ENCODE measurements at regions not wholly inside any gene's neighbourhood (a gene's known extent, or its start where the extent isn't known, plus 50 kb on each side); places are given as distances from the start of the nearest gene placed in this dataset.
"Not testable (repeated sequence)": the region's sequence is repeated elsewhere in the genome, so short reads cannot be mapped to it uniquely, and the experiment has no call there.

DNA sequence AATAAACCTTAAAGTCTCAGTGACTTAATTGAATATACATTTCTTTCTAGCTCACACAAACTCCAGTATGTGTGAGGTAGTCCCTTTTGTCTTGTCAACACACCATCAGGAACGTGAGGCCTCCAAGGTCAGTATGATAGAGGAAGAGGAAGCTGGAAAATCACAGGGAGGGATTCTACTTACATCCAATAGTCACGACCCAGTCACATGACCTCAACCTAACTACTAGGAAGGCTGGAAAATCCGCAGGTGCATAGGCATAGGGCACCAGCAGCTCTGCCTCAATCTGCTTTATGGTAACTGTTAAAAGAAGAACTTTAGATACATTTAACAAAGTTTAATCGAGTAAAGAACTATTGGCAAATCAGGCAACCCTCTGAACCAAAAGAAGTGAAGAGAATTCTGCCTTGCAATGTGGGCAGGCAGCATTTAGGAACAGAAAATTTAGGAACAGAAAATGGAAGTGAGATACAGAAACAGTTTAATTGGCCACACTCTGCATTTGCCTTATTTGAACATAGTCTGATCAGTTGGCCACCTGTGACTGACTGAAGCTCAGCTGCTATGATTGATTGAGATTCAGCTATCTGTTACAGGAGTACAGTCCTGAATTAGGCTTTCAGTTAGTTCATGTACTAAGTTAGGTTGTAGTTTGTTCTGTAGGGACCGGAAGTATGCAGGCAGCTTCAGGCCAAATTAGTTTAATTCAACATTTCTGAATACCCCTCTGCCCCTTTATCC lies 165.0 kb upstream of the PARD3B start:
- DNase-seq: no peak

DNA sequence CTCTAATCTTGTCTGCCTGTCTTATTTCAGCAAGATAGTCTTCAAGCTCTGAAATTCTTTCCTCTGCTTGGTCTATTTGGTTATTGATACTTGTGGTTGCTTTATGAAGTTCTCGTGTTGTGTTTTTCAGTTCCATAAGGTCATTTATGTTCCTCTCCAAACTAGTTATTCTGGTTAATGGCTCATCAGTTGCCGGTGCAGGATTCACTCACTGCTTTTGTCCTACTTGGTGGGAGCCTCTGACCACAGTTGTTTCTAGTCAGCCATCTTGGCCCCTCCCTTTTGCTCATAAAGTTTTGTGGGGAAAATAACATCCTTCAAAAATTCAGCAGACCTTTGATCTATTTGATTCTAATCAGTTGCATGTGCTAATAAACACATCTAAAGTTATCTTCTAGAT lies 158.6 kb upstream of the PARD3B start:
- no peak for DNase-seq

- DNase-seq: no peak
Measured at GRCh38 chr2:204389120-204389519, 156.2 kb upstream of the PARD3B start.

DNA sequence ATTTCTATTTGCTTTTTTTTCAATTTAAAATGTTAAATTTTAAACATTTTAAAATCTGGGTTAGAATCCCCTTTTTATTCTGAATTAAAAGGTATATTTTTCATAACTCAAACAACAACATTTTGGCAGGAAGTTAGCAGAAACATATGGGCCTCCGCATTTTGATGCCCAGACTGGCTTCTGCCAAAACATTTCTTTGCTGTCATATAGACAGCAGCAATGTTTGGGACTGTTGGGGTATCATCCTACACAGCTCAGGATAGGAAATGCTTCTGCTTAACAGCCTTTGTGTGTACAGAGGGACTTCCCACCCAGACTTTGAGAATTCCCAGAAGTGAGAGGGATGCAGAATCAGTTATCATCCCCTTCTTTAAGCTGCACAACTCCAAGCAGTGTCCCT lies 155.4 kb upstream of the PARD3B start:
- no peak for DNase-seq

- no peak for DNase-seq
Measured at GRCh38 chr2:204395539-204395938, 149.7 kb upstream of the PARD3B start.

GRCh38 chr2:204401114-204401513 lies 144.2 kb upstream of the PARD3B start:
- no peak for DNase-seq

GRCh38 chr2:204407204-204408014 lies 137.9 kb upstream of the PARD3B start:
- no peak for DNase-seq

DNA sequence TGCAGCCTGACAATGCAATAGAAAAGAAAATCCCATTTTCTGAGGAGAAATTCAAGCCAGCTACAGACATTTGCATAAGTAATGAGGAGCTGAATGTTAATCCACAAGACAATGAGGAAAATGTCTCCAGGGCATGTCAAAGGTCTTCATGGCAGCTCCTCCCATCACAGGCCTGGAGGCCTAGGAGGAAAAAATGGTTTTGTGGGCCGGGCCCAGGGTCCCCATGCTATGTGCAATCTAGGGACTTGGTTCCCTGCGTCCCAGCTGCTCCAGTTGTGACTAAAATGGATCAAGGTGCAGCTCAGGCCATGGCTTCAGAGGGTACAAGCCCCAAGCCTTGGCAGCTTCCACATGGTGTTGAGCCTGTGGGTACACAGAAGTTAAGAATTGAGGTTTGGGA lies 132.5 kb upstream of the PARD3B start:
- DNase-seq: not testable (repeated sequence)

DNA sequence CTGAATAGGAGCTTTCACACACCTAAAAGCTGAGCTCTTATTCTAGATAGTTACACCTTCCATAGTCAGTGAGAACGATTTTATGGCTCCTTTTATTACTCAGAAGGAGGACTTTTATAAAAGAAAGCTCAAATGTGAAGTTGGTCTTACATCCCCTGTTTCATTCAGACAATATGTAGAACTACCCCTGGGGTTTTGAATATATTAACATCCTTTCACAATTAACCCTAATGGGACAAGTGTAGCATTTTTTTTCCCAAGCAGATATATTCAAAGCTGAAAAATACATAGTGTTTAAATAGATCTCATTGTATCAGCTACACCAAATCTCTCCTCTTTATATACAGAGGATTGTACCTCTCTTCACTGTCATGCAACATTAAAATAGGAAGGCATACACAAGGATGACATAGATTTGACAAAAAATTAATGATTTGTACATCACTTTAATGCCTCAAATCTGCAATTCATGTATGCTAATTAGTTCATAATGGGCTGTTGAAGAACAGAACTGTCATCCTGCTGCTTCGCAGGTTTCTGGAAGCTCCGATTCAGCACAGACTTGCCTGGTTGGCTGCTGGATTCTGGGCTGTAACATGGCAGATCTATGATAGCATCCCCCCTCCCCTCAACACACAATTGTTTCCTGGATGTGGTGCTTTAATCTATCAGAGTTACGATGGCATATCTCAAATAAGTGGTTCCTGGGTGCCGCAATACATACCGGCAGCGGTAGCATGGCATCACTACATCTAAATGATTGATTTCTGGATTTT lies 129.7 kb upstream of the PARD3B start:
- DNase-seq: no peak

- DNase-seq: no peak
Measured at GRCh38 chr2:204416236-204416635, 129.0 kb upstream of the PARD3B start.

- no peak for DNase-seq
Measured at GRCh38 chr2:204425821-204426220, 119.5 kb upstream of the PARD3B start.

GRCh38 chr2:204428675-204429074 lies 116.6 kb upstream of the PARD3B start:
- DNase-seq: no peak

- DNase-seq: no peak
Measured at GRCh38 chr2:204431529-204431928, 113.7 kb upstream of the PARD3B start.

- DNase-seq: no peak
Measured at GRCh38 chr2:204432196-204432595, 113.1 kb upstream of the PARD3B start.

GRCh38 chr2:204434660-204435462 lies 110.4 kb upstream of the PARD3B start:
- no peak for DNase-seq

DNA sequence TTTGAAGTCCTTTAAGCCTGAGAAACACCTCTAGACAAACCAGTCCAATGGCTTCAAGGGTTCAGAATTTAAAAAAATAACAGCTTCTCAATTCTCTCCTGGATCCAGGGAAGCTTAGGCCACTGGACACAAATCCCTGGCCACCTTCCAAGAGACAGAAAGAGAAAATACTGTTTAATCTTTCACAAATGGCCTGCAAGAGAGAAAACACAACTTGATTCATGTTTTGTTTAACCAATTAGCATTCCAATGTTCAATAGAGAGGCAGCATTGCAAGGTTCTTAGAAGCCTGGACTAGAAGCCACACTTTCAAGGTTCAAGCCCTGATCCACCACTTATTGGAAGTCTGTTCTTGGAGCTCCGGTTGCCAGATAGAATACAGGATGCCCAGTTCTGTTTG lies 109.0 kb upstream of the PARD3B start:
- no peak for DNase-seq

DNA sequence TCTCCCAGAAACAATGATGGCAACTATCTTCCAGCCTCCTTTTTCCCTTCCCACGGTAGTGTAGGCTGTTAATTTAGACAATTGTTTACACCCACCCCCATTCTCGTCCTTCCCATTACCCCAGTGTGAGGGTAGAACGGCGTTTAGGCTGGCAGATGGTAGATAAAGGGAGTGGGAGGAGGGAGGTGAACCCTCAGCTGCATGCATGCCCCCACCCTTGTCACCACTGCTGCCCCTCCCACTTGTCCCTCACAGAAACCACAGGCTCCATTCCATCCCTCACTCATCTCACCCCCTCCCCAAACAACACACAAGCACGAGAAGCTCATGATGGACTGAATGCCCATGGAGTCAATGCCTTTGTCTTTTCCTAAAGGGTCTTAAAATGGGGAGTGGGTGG lies 107.9 kb upstream of the PARD3B start:
- no peak for DNase-seq

DNA sequence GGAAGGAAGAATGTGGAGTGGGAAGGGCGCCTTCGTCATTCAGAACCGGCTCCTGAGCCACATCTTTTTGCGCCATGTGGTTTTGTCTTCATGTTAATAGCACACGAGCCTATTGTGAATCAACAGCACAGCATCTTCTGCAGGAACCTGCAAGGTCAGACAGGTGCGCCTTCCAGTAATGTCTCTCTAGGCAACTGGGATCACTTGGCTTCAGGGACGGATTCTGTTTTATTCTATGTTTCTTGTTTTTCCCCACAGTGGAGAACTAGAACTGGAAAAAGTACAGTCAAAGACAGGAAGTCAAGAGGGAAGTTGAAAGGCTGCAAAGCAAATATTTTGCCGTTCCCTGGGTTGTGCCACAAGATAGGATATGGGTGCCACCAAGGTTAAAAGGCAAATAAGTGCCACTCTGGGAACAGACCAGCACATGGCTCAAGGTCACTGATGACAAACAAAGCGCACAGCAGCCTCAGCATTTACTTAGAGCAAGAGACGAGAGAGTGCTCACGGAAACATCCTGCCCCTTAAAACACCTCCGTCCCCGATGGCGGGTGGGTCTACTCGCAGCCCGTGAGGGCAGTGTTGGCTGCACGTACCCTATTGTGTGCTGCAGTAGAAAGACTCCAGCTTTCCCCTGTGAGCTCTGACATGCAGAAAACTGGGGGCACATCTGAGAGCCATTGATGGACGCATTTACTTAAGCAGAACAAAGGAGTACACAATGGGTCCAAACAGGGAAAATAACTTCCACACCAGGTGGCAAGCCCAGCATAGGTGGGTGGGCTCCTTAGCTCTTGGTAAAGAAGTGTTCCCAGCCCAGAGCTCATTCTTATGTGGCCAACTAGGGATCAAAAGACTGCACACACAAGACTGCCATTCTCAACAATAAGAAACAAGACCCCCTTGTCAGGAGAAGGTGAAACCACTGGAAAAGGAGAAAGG lies 107.2 kb upstream of the PARD3B start:
- DNase-seq: no peak

DNA sequence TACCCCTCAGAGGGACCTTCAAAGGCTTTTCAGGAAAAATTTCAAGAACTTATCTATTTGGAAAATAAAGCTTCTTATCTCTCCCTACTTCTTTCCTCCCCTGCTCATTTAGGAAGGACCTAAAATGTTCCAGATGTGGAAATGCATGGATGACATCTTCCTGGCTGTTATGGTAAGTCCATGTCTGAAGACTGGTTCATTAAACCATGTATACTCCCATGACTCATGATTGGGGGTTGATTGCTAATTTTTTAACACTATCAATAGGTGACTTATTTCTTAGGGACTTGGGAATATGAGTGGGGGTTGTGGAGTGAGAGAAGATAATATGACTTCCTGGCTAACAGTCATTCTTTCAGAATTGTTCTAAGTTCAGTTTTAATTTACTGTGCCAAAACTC lies 104.0 kb upstream of the PARD3B start:
- no peak for DNase-seq

DNA sequence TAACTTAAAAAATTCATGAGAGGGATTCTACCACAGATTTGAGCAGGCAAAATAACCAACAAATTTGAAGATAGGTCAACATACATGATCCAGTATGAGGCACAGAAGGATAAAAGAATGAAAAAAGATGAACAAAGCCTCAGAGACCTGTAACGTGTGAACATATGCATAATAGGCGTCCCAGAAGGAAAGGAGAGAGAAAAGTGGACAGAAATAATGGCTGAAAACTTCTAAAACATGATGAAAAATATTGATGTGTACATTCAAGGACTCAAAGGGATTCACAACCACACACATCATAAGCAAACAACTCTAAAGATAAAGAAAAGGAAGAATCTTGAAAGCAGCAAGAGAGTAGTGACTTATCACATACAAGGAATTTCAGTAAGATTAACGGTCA lies 100.1 kb upstream of the PARD3B start:
- no peak for DNase-seq

DNA sequence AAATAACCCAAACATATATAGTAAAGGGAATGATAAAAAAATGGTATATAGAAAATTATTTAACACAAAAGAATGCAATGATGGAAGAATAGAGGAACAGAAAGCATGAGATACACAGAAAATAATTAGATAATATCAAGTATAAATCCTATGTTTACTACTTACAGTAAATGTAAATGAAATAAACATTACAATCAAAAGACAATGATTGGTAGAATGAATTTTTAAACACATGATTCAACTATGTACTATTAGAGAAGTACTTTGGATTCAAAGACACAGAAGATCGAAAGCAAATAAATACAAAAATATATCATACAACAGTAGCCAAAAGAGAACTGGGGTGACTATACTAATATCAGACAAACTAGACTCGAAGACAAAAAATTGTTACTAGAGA lies 97.6 kb upstream of the PARD3B start:
- no peak for DNase-seq

GRCh38 chr2:204449977-204450376 lies 95.3 kb upstream of the PARD3B start:
- no peak for DNase-seq
